GM18499 (cell line): ENCODE measurements at regions not wholly inside any gene's neighbourhood (a gene's known extent, or its start where the extent isn't known, plus 50 kb on each side); places are given as distances from the start of the nearest gene placed in this dataset.
"Not testable (repeated sequence)": the region's sequence is repeated elsewhere in the genome, so short reads cannot be mapped to it uniquely, and the experiment has no call there.

Experiments
- ATAC-seq: cut with Tn5 transposase; IDR thresholded peaks from one replicate; pipeline ENCODE4 v1.9.1; 2021; ENCODE audit warnings: moderate number of reproducible peaks; ENCODE audit not compliant: insufficient read depth, unreplicated experiment

GRCh38 chr2:201568217-201568820, 75.0 kb downstream of the TMEM237 start:
- ATAC-seq, result no peak

- no peak for ATAC-seq
These were observed 84.1 kb downstream of the TMEM237 start for GRCh38 chr2:201559067-201559710.

GRCh38 chr2:201558665-201559064, 84.6 kb downstream of the TMEM237 start:
- ATAC-seq, result no peak

DNA sequence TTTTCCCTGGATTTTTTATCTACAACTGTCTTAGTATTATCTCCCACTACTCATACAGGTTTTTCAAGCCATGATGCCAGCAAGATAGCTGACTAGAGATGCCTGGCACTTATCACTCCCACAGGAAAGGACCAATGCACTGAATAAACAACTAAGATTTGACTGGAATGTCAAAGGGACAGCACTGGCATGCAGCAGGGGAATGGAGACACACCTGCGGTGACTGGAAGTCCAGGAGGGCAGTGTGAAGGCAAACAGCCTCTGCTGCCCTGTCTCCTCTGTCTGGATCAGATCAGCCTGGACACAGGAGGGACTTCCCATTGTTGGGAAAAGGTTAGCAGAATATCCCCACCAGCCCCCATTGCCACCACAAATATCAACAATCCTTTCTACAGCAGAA, 85.1 kb downstream of the TMEM237 start:
- ATAC-seq, result no peak

- no peak for ATAC-seq
These were observed 91.4 kb downstream of the TMEM237 start for GRCh38 chr2:201551901-201552300.

DNA sequence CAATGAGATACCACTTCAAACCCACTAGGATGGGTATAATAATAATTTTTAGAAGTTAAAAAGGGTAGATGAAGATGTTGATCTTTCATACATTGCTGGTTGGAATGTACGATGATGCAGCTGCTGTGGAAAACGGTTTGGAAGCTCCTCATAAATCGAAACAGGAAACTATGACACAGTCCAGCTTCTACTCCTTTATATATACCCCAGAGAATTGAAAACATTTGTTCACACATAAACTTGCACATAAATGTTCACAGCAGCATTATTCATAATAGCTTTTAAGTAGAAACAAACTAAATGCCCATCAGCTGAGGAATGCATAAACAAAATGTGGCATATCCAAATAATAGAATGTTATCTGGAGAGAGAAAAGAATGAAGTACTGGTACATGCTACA, 95.0 kb downstream of the STRADB start:
- ATAC-seq, result no peak

GRCh38 chr2:201542291-201542690, 90.8 kb downstream of the STRADB start:
- ATAC-seq, result no peak

DNA sequence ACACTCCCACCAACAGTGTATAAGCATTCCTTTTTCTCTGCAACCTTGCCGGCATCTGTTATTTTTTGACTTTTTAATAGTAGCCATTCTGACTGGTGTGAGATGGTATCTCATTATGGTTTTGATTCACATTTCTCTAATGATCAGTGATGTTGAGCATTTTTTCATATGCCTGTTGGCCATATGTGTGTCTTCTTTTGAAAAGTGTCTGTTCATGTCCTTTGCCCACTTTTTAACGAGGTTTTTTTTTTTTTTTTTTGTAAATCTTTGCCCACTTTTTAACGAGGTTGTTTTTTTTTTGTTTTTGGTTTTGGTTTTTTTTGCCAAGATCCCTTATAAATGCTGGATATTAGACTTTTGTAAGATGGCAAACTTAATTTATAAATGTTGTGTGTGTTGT, 87.7 kb downstream of the STRADB start:
- ATAC-seq, result not testable (repeated sequence)

- no peak for ATAC-seq
These were observed 86.5 kb downstream of the STRADB start for GRCh38 chr2:201538025-201538424.

GRCh38 chr2:201536754-201537153, 85.2 kb downstream of the STRADB start:
- ATAC-seq, result no peak

GRCh38 chr2:201536046-201536445, 84.5 kb downstream of the STRADB start:
- no peak for ATAC-seq

DNA sequence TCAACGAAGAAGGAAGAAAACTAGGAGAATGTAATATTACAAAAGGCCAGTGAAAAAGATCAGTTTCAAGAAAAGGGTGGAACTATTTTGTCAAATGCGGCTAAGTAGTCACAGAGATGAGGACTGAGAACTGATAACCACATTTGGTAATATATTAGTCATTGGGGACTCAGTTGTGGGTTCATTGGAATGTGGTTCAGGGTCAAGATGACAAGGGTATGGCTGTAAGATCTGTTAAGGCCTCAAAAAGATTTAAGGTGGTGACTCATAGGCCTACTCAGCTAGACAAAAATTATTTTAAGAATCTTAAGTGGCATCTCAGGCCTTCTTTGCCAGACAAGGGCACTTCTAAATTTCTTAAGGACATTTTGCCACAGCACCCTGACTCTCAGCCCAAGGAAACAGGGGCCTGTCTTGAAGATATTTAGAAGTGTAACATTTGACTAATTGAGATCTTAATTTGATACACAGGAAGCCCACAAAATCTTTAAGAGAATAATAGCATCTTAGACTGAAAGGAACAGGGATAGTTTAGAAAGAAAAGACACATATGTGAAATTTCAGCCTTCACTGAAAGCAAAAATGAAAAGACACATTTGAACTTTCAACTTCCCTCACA, 81.3 kb downstream of the STRADB start:
- peak; percentile 96 for ATAC-seq
